Endothelial cell of umbilical vein (primary cell): ENCODE measurements at regions not wholly inside any gene's neighbourhood (a gene's known extent, or its start where the extent isn't known, plus 50 kb on each side); places are given as distances from the start of the nearest gene placed in this dataset.

Experiments
- BruUV-seq: library from RNA; stranded (reverse); fragments of 400-500 nt; replicated peaks from 2 replicates; lab custom pipeline; 2021; lab: Mats Ljungman, UMichigan
- CTCF ChIA-PET: fragments of 300-600, 350-600 bp; sonication (Branson Sonifier 250); formaldehyde crosslinking; loops from one replicate; lab custom pipeline; 2021; ENCODE audit warnings: antibody characterized with exemption, inconsistent platforms; lab: Charles Lee
- POLR2A ChIA-PET: fragments of 300-600, 350-600 bp; sonication (Branson Sonifier 250); formaldehyde crosslinking; loops from one replicate; lab custom pipeline; 2021; ENCODE audit warnings: antibody characterized with exemption, inconsistent platforms; lab: Charles Lee
- DNase-seq: peaks from one replicate; pipeline ENCODE4 v3.0.0-alpha.2; 2011; ENCODE audit warnings: low read depth, low spot score
- FAIRE-seq: peaks from 2 replicates; lab custom pipeline; 2011; peaks lifted over from hg19 to GRCh38; lab: Jason Lieb, UNC
- H2AFZ ChIP-seq: 2 replicates; pipeline ENCODE4 v1.6.0; 2012; ENCODE audit warnings: low read depth, low read length, control low read depth, inconsistent platforms
- H3K27ac ChIP-seq: 2 replicates; pipeline ENCODE4 v1.5.1; 2011; ENCODE audit warnings: low read depth, mild to moderate bottlenecking, control low read depth, low read length, moderate library complexity; ENCODE audit not compliant: insufficient read depth
- H3K27me3 ChIP-seq, 2 experiments: 2 replicates each; pipeline versions ENCODE4 v1.6.0 to v1.6.1; 2011; ENCODE audit warnings: low read length in 2 of 2, mixed read lengths in 1 of 2; ENCODE audit not compliant: control insufficient read depth in 2 of 2, insufficient read depth in 2 of 2
- H3K36me3 ChIP-seq, 2 experiments: 2 replicates in 1 of 2; 3 replicates in 1 of 2; pipeline ENCODE4 v1.5.1; 2011; ENCODE audit warnings: low read length in 2 of 2, mild to moderate bottlenecking in 1 of 2, moderate library complexity in 1 of 2; ENCODE audit not compliant: control insufficient read depth in 2 of 2, insufficient read depth in 2 of 2; ENCODE audit errors: extremely low read depth in 1 of 2
- H3K4me1 ChIP-seq: 3 replicates; pipeline ENCODE4 v1.5.1; 2011; ENCODE audit warnings: mild to moderate bottlenecking, low read length; ENCODE audit not compliant: control insufficient read depth, insufficient read depth; ENCODE audit errors: extremely low read depth
- H3K4me2 ChIP-seq: 2 replicates; pipeline ENCODE4 v1.6.1; 2011; ENCODE audit warnings: low read length, control low read depth, mixed read lengths; ENCODE audit not compliant: insufficient read depth
- H3K4me3 ChIP-seq, 3 experiments: fragments of 200-600 bp in 1 of 3; sonication (generic), shearing (Covaris generic) in 1 of 3; replicated peaks in 1 of 3; 2 replicates each; pipeline ENCODE4 v1.5.1; 2011 to 2016; ENCODE audit warnings: control low read depth in 3 of 3, low read length in 3 of 3, mild to moderate bottlenecking in 2 of 3, inconsistent platforms in 1 of 3, low read depth in 1 of 3, moderate library complexity in 1 of 3; ENCODE audit not compliant: insufficient read depth in 1 of 3
- H3K79me2 ChIP-seq: 2 replicates; pipeline ENCODE4 v1.6.0; 2012; ENCODE audit warnings: low read length, inconsistent platforms; ENCODE audit not compliant: control insufficient read depth, insufficient read depth
- H3K9ac ChIP-seq: replicated peaks from 2 replicates; pipeline ENCODE3; 2011; ENCODE audit warnings: low read length, control low read depth; ENCODE audit not compliant: insufficient read depth; ENCODE audit errors: extremely low read depth
- H3K9me1 ChIP-seq: replicated peaks from 3 replicates; pipeline ENCODE4 v1.6.0; 2011; ENCODE audit warnings: mild to moderate bottlenecking, low read length; ENCODE audit not compliant: control insufficient read depth, insufficient read depth; ENCODE audit errors: extremely low read depth
- H3K9me3 ChIP-seq: replicated peaks from 2 replicates; pipeline ENCODE4 v1.5.1; 2012; ENCODE audit warnings: low read length, inconsistent platforms; ENCODE audit not compliant: control insufficient read depth, insufficient read depth
- H4K20me1 ChIP-seq: replicated peaks from 2 replicates; pipeline ENCODE3; 2011; ENCODE audit warnings: mild to moderate bottlenecking, low read length; ENCODE audit not compliant: control insufficient read depth, insufficient read depth; ENCODE audit errors: extremely low read depth
- CTCF ChIP-seq, 2 donors: IDR thresholded peaks; 1 replicate in 1 of 2; 2 replicates in 1 of 2; pipeline ENCODE4 v1.5.1; 2011; ENCODE audit warnings: low read length in 2 of 2, mild to moderate bottlenecking in 2 of 2, moderate library complexity in 2 of 2, control low read depth in 1 of 2, inconsistent platforms in 1 of 2, low read depth in 1 of 2; ENCODE audit not compliant: insufficient read depth in 1 of 2; ENCODE audit errors: extremely low read depth in 1 of 2
- EZH2 ChIP-seq: IDR thresholded peaks from 2 replicates; pipeline ENCODE4 v1.6.1; 2012; ENCODE audit warnings: borderline replicate concordance, low read depth, mild to moderate bottlenecking, moderate library complexity, low read length, inconsistent platforms; ENCODE audit not compliant: severe bottlenecking
- FOS ChIP-seq: IDR thresholded peaks from 2 replicates; pipeline ENCODE4 v1.6.1; 2011; ENCODE audit warnings: mild to moderate bottlenecking, low read length, moderate library complexity, borderline replicate concordance; ENCODE audit not compliant: insufficient read depth
- GATA2 ChIP-seq: IDR thresholded peaks from 2 replicates; pipeline ENCODE4 v1.7.0; 2011; ENCODE audit warnings: low read depth, mild to moderate bottlenecking, moderate library complexity, mixed read lengths, low read length; ENCODE audit not compliant: insufficient read length, insufficient read depth
- JUN ChIP-seq: IDR thresholded peaks from 2 replicates; pipeline ENCODE4 v1.6.1; 2011; ENCODE audit warnings: borderline replicate concordance, low read depth; ENCODE audit not compliant: insufficient read length, insufficient read depth
- MAX ChIP-seq: IDR thresholded peaks from 2 replicates; pipeline ENCODE4 v1.6.1; 2011; ENCODE audit not compliant: insufficient read depth, insufficient read length
- MYC ChIP-seq: IDR thresholded peaks from one replicate; pipeline ENCODE4 v1.6.1; 2011; ENCODE audit warnings: mild to moderate bottlenecking, low read depth, low read length
- POLR2A ChIP-seq: IDR thresholded peaks from 2 replicates; pipeline ENCODE4 v1.6.1; 2012; ENCODE audit warnings: low read depth, mild to moderate bottlenecking, control low read depth, low read length
- POLR2AphosphoS5 ChIP-seq: IDR thresholded peaks from 2 replicates; pipeline ENCODE4 v1.6.1; 2012; ENCODE audit warnings: low read depth, mild to moderate bottlenecking, control low read depth, low read length, moderate library complexity; ENCODE audit not compliant: insufficient read depth
- dilution Hi-C: fragments of 300-500 bp; cut with MboI; formaldehyde crosslinking; loops from one replicate; pipeline ENCODE4 v1.15.0; 2019; ENCODE audit warnings: low sequenced_read_pairs; ENCODE audit not compliant: extremely low pct_ligation_motif_present
- intact Hi-C: fragments of 100-400 bp; cut with micrococcal nuclease; formaldehyde crosslinking; loops from one replicate; pipeline ENCODE4 v1.10.0; 2022

- H4K20me1 ChIP-seq: no peaks in the 10 kb centered on the region
- dilution Hi-C loops (no loop called here), intact Hi-C loops (no loop called here)
- BruUV-seq: no TSS peak
- no peaks in the 10 kb centered on the region for H3K27me3 ChIP-seq
- H3K79me2 ChIP-seq: no peaks in the 10 kb centered on the region
- no peak for DNase-seq
- TF ChIP-seq GATA2: no peak
- TF ChIP-seq JUN: no peak
- no peak for TF ChIP-seq MYC
- no peak for TF ChIP-seq POLR2AphosphoS5
- TF ChIP-seq EZH2: no peak
- TF ChIP-seq MAX: no peak
- TF ChIP-seq CTCF (IDR thresholded peaks at IDR 0.05; ENCODE audit: extremely low read depth in 1 of 2, insufficient read depth in 1 of 2, low read depth in 1 of 2, low read length in 2 of 2): no peak
- no peak for TF ChIP-seq POLR2A
- no peak for TF ChIP-seq FOS
- no peaks in the 10 kb centered on the region for H3K36me3 ChIP-seq
- no peak overlapping the region for H3K4me2 ChIP-seq
- ChIA-PET CTCF (no interaction called here), POLR2A (no interaction called here)
- no peak overlapping the region for H3K4me3 ChIP-seq
- H3K27ac ChIP-seq: no peak overlapping the region
- no peak overlapping the region for H3K9ac ChIP-seq
- FAIRE-seq: no peak
- H3K4me1 ChIP-seq: no peaks in the 10 kb centered on the region
- H3K9me1 ChIP-seq: no peaks in the 10 kb centered on the region
- H2AFZ ChIP-seq: no peak overlapping the region
- peaks cover 9% of the 10 kb centered on the region for H3K9me3 ChIP-seq
Observed at GRCh38 chr5:114726131-114726530, 364.3 kb downstream of the KCNN2 start.
